A549 (cell line): ENCODE measurements at regions not wholly inside any gene's neighbourhood (a gene's known extent, or its start where the extent isn't known, plus 50 kb on each side); places are given as distances from the start of the nearest gene placed in this dataset.

Experiments
- ATAC-seq, 2 experiments: fragments of 200-7000 bp in 1 of 2; fragments of >200 bp in 1 of 2; cut with Nextera tagmentation in 1 of 2; cut with Tn5 transposase in 1 of 2; 3 replicates each; pipeline versions ENCODE4 v1.8.0 to v1.9.1; 2018 to 2020; ENCODE audit warnings: mild to moderate bottlenecking in 1 of 2, moderate library complexity in 1 of 2
- CTCF ChIA-PET: fragments of 300-600 bp; sonication (Branson Sonifier 250); formaldehyde crosslinking; extraction: SDS; loops from one replicate; lab custom pipeline; 2021; ENCODE audit warnings: antibody characterized with exemption, inconsistent platforms; lab: Yijun Ruan, JAX
- POLR2A ChIA-PET: fragments of 350-600 bp; formaldehyde crosslinking; extraction: SDS; loops from one replicate; lab custom pipeline; 2021; ENCODE audit warnings: antibody characterized with exemption, inconsistent platforms; lab: Yijun Ruan, JAX
- DNase-seq, 2 experiments: peaks; one replicate each; pipeline versions ENCODE4 v3.0.0 to v3.0.0-alpha.2; 2011 to 2016; ENCODE audit warnings: low read depth in 1 of 2, low spot score in 1 of 2
- FAIRE-seq: peaks from 2 replicates; lab custom pipeline; 2011; peaks lifted over from hg19 to GRCh38; lab: Jason Lieb, UNC
- H3K27ac ChIP-seq, 2 experiments: fragments of >200 bp; sonication (Bioruptor Twin); formaldehyde crosslinking; 3 replicates each; pipeline ENCODE4 v1.5.1; 2016 to 2017
- H3K4me1 ChIP-seq: fragments of >200 bp; sonication (Bioruptor Twin); formaldehyde crosslinking; 3 replicates; pipeline ENCODE4 v1.6.1; 2016
- H3K4me2 ChIP-seq: fragments of >200 bp; sonication (Bioruptor Twin); formaldehyde crosslinking; 3 replicates; pipeline ENCODE4 v1.6.1; 2016
- H3K4me3 ChIP-seq: fragments of >200 bp; sonication (Bioruptor Twin); formaldehyde crosslinking; 3 replicates; pipeline ENCODE4 v1.5.1; 2016
- H3K9me3 ChIP-seq: fragments of >200 bp; sonication (Bioruptor Twin); formaldehyde crosslinking; 3 replicates; pipeline ENCODE4 v1.6.1; 2016
- CBX8 ChIP-seq: fragments of 200-600 bp; sonication (generic); IDR thresholded peaks from 2 replicates; pipeline ENCODE4 v1.6.1; 2016
- EHF ChIP-seq: fragments of 250-450 bp; sonication (Bioruptor Pico); IDR thresholded peaks from 2 replicates; pipeline ENCODE4 v1.5.0; 2020; ENCODE audit warnings: mild to moderate bottlenecking
- EHMT2 ChIP-seq: fragments of 200-600 bp; sonication (generic); IDR thresholded peaks from 2 replicates; pipeline ENCODE4 v1.6.1; 2016; ENCODE audit warnings: antibody characterized with exemption, low read depth, mild to moderate bottlenecking, moderate library complexity
- ESRRA ChIP-seq: fragments of 150-350 bp; IDR thresholded peaks from 2 replicates; pipeline ENCODE4 v1.6.1; 2014; ENCODE audit warnings: mild to moderate bottlenecking, low read length, borderline replicate concordance
- FOSL2 ChIP-seq, 2 experiments: fragments of 450-650 bp in 1 of 2; fragments of >200 bp in 1 of 2; sonication (Bioruptor Twin) in 1 of 2; formaldehyde crosslinking; IDR thresholded peaks; 2 replicates each; pipeline versions ENCODE4 v1.5.0 to v1.6.1; 2016 to 2020; ENCODE audit warnings: mild to moderate bottlenecking in 1 of 2, moderate library complexity in 1 of 2
- HOXA7 ChIP-seq: fragments of 250-450 bp; sonication (Bioruptor Pico); IDR thresholded peaks from 2 replicates; pipeline ENCODE4 v1.5.0; 2020; ENCODE audit warnings: mild to moderate bottlenecking, moderate library complexity
- JUNB ChIP-seq: fragments of >200 bp; sonication (Bioruptor Twin); formaldehyde crosslinking; IDR thresholded peaks from 2 replicates; pipeline ENCODE4 v1.6.1; 2016
- MAZ ChIP-seq: fragments of 150-350 bp; IDR thresholded peaks from 2 replicates; pipeline ENCODE4 v1.6.1; 2014; ENCODE audit warnings: antibody characterized with exemption, low read depth, low read length, borderline replicate concordance
- NFE2L2 ChIP-seq: fragments of 150-350 bp; conservative IDR thresholded peaks from 2 replicates; pipeline ENCODE4 v1.6.1; 2014; ENCODE audit warnings: low read length
- NPAS2 ChIP-seq: fragments of 250-450 bp; sonication (Bioruptor Pico); IDR thresholded peaks from 2 replicates; pipeline ENCODE4 v1.8.0; 2022; ENCODE audit warnings: mild to moderate bottlenecking, moderate library complexity, borderline replicate concordance
- NR3C1 ChIP-seq: fragments of >200 bp; sonication (Bioruptor Twin); formaldehyde crosslinking; IDR thresholded peaks from 3 replicates; pipeline ENCODE4 v1.6.1; 2017
- PHF8 ChIP-seq: fragments of 200-600 bp; sonication (generic); IDR thresholded peaks from 2 replicates; pipeline ENCODE4 v1.6.1; 2016; ENCODE audit warnings: low read depth, mild to moderate bottlenecking, antibody characterized with exemption, moderate library complexity, borderline replicate concordance
- RAD21 ChIP-seq, 2 experiments: fragments of >200 bp in 1 of 2; sonication (Bioruptor Twin) in 1 of 2; formaldehyde crosslinking in 1 of 2; IDR thresholded peaks in 1 of 2; conservative IDR thresholded peaks in 1 of 2; 2 replicates in 1 of 2; 3 replicates in 1 of 2; pipeline ENCODE4 v1.6.1; 2012 to 2018; ENCODE audit warnings: inconsistent platforms in 1 of 2
- RARB ChIP-seq: fragments of 250-450 bp; sonication (Bioruptor Pico); IDR thresholded peaks from 2 replicates; pipeline ENCODE4 v1.8.0; 2021; ENCODE audit warnings: mild to moderate bottlenecking, moderate library complexity
- RFX5 ChIP-seq: fragments of 450-650 bp; IDR thresholded peaks from 2 replicates; pipeline ENCODE4 v1.7.1; 2014; ENCODE audit warnings: antibody characterized with exemption, mild to moderate bottlenecking, moderate library complexity
- SREBF2 ChIP-seq: fragments of 450-650 bp; IDR thresholded peaks from 2 replicates; pipeline ENCODE4 v1.6.1; 2014; ENCODE audit warnings: mild to moderate bottlenecking, moderate library complexity
- TFCP2L1 ChIP-seq: fragments of 250-450 bp; sonication (Bioruptor Pico); IDR thresholded peaks from 2 replicates; pipeline ENCODE4 v1.5.0; 2021; ENCODE audit warnings: mild to moderate bottlenecking
- TP53 ChIP-seq: fragments of 250-450 bp; sonication (Bioruptor Pico); IDR thresholded peaks from 2 replicates; pipeline ENCODE4 v1.5.0; 2021; ENCODE audit warnings: mild to moderate bottlenecking, moderate library complexity
- ZNF302 ChIP-seq: fragments of 250-450 bp; sonication (Bioruptor Pico); IDR thresholded peaks from 2 replicates; pipeline ENCODE4 v1.9.0; 2021; ENCODE audit warnings: inconsistent platforms, mild to moderate bottlenecking, moderate library complexity
- ZSCAN20 ChIP-seq: fragments of 250-450 bp; sonication (Bioruptor Pico); IDR thresholded peaks from 2 replicates; pipeline ENCODE4 v1.8.0; 2022; ENCODE audit warnings: mild to moderate bottlenecking, moderate library complexity
- WGBS: methylation state at CpG from one replicate; pipeline ENCODE4 v1.1.6; 2017; ENCODE audit errors: missing lambda C conversion rate; 5-methylcytosine and 5-hydroxymethylcytosine counted together
- TF ChIP-seq, protein P1 (sequence below): fragments of 250-450 bp; sonication (Bioruptor Pico); IDR thresholded peaks from 2 replicates; pipeline ENCODE4 v1.5.0; 2021; ENCODE audit warnings: mild to moderate bottlenecking, moderate library complexity, borderline replicate concordance
- TF ChIP-seq, protein P2 (sequence below): IDR thresholded peaks from 2 replicates; pipeline ENCODE4 v1.6.1; 2012; ENCODE audit warnings: low read depth, borderline replicate concordance
- TF ChIP-seq, protein P3 (sequence below): fragments of 450-650 bp; IDR thresholded peaks from 2 replicates; pipeline ENCODE4 v1.6.1; 2014; ENCODE audit warnings: antibody characterized with exemption
- TF ChIP-seq, protein P4 (sequence below): fragments of >200 bp; sonication (Bioruptor Twin); formaldehyde crosslinking; IDR thresholded peaks from 2 replicates; pipeline ENCODE4 v1.6.1; 2016

DNA sequence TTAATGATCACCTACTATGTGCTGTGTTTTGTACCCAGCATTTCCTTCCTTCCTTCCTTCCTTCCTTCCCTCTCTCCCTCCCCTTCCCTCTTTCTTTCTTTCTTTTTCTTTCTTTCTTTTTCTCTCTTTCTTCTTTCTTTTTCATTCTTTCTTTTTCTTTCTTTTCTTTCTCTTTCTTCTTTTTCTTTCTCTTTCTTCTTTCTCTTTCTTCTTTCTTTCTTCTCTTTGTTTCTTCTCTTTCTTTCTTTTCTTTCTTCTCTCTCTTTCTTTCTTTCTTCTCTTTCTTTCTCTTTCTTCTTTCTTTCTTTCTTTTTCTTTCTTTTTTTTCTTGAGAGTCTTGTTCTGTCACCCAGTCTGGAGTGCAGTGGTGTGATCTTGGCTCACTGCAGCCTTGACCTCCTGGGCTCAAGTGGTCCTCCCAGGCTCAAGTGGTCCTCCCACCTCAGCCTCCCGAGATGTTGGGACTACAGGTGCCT is 165.7 kb upstream of the MVB12B start:
- ATAC-seq (no peak), FAIRE-seq (no peak), DNase-seq (no peak)
- Histone ChIP-seq H3K4me2 (no peak overlapping the region), H3K9me3 (no peaks in the 10 kb centered on the region), H3K27ac (no peak overlapping the region), H3K4me3 (no peak overlapping the region), H3K4me1 (no peaks in the 10 kb centered on the region)
- 4% methylated on average over 1 of the region's 1 CpG for WGBS
- TF ChIP-seq TFCP2L1, result no peak
- TF ChIP-seq RFX5, result no peak
- TF ChIP-seq ZSCAN20 (CRISPR knock-in tag), result no peak
- no peak for TF ChIP-seq MAZ
- no peak for TF ChIP-seq NR3C1
- TF ChIP-seq, protein P1, sequence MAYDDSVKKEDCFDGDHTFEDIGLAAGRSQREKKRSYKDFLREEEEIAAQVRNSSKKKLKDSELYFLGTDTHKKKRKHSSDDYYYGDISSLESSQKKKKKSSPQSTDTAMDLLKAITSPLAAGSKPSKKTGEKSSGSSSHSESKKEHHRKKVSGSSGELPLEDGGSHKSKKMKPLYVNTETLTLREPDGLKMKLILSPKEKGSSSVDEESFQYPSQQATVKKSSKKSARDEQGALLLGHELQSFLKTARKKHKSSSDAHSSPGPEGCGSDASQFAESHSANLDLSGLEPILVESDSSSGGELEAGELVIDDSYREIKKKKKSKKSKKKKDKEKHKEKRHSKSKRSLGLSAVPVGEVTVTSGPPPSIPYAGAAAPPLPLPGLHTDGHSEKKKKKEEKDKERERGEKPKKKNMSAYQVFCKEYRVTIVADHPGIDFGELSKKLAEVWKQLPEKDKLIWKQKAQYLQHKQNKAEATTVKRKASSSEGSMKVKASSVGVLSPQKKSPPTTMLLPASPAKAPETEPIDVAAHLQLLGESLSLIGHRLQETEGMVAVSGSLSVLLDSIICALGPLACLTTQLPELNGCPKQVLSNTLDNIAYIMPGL (CRISPR knock-in tag), result no peak
- TF ChIP-seq, protein P2, sequence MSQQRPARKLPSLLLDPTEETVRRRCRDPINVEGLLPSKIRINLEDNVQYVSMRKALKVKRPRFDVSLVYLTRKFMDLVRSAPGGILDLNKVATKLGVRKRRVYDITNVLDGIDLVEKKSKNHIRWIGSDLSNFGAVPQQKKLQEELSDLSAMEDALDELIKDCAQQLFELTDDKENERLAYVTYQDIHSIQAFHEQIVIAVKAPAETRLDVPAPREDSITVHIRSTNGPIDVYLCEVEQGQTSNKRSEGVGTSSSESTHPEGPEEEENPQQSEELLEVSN, result no peak
- no peak for TF ChIP-seq RARB (CRISPR knock-in tag)
- no peak for TF ChIP-seq RAD21 (conservative IDR thresholded peaks at IDR 0.05 in 1 of 2, IDR thresholded peaks at IDR 0.05 in 1 of 2)
- TF ChIP-seq ZNF302 (CRISPR knock-in tag), result no peak
- TF ChIP-seq FOSL2 (IDR thresholded peaks at IDR 0.05), result no peak
- TF ChIP-seq FOSL2 (CRISPR knock-in tag; IDR thresholded peaks at IDR 0.05), result no peak
- no peak for TF ChIP-seq HOXA7 (CRISPR knock-in tag)
- no peak for TF ChIP-seq CBX8
- TF ChIP-seq JUNB, result no peak
- ChIA-PET CTCF (interaction anchor here (1.9 kb wide), 1 partner anchor 13 kb away, joined by 5 read pairs; no protein-coding TSS in a partner anchor), POLR2A (no interaction called here)

DNA sequence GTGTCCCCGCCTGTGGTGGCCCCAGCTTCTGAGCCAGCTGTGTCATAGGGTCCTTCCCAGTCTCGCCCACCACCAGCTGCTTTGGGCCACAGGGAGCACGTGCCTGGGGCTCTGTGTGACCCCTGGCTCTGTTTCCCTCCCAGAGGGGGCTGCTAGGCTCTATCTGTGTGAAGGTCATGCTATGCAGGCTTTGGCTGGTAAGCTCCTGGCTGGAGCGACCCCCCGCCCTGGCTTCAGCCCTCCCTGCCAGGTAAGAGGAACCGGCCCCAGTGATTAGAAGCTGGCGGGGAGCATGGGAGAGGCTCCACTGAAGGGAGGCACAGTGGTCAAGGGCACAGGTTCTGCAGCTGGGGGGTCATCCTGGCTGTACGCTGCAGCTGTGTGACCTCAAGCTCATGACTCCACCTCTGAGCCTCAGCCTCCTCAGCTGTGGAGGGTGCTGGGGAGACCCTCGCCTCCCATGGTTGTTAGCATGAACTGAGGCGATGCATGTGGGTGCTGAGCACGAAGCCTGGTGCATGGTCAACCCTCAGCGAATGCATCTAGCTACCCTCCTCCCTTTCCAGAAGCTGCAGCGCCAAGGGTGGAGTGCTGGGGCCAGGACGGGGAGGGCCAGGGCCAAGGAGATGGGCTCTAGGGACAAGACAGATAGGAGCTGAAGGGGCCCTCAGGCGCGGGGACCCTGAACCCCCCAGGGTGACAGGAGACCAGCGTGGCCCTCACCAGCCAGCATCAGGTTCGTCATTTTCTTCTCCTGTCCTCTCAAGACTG is 163.8 kb upstream of the MVB12B start:
- WGBS, result 61% methylated on average over 17 of the region's 18 CpGs
- no peaks in the 10 kb centered on the region for H3K9me3 ChIP-seq
- H3K4me1 ChIP-seq, result no peaks in the 10 kb centered on the region
- FAIRE-seq (no peak), ATAC-seq (no peak), DNase-seq (no peak)
- TF ChIP-seq NPAS2 (CRISPR knock-in tag) (no peak), EHF (CRISPR knock-in tag) (no peak), SREBF2 (no peak), TP53 (CRISPR knock-in tag) (no peak), EHMT2 (no peak), PHF8 (no peak), ZSCAN20 (CRISPR knock-in tag) (no peak), ESRRA (no peak), RARB (CRISPR knock-in tag) (no peak), NFE2L2 (no peak)
- TF ChIP-seq, protein P2, result no peak
- TF ChIP-seq, protein P3, sequence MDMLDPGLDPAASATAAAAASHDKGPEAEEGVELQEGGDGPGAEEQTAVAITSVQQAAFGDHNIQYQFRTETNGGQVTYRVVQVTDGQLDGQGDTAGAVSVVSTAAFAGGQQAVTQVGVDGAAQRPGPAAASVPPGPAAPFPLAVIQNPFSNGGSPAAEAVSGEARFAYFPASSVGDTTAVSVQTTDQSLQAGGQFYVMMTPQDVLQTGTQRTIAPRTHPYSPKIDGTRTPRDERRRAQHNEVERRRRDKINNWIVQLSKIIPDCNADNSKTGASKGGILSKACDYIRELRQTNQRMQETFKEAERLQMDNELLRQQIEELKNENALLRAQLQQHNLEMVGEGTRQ, result no peak
- TF ChIP-seq, protein P4, sequence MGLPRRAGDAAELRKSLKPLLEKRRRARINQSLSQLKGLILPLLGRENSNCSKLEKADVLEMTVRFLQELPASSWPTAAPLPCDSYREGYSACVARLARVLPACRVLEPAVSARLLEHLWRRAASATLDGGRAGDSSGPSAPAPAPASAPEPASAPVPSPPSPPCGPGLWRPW, result no peak
- POLR2A ChIA-PET, result no interaction called here
- no peak overlapping the region for H3K27ac ChIP-seq
- H3K4me3 ChIP-seq, result no peak overlapping the region
- CTCF ChIA-PET, result interaction anchor here (0.9 to 1.9 kb wide), 2 partner anchors 15 to 17 kb away, joined by 3 to 5 read pairs; no protein-coding TSS in a partner anchor
- no peak overlapping the region for H3K4me2 ChIP-seq
